Panc1 (cell line): ENCODE measurements at regions not wholly inside any gene's neighbourhood (a gene's known extent, or its start where the extent isn't known, plus 50 kb on each side); places are given as distances from the start of the nearest gene placed in this dataset.

Source experiments
- ATAC-seq: fragments of 200-7000 bp; cut with Tn5 transposase; 2 replicates; pipeline ENCODE4 v1.9.1; 2020; ENCODE audit warnings: mild to moderate bottlenecking, moderate library complexity
- BruUV-seq: library from RNA; stranded (reverse); fragments of 400-500 nt; replicated peaks from 2 replicates; lab custom pipeline; 2021; lab: Mats Ljungman, UMichigan
- CTCF ChIA-PET: fragments of 300-600 bp; sonication (Branson Sonifier 250); formaldehyde crosslinking; loops from one replicate; lab custom pipeline; 2022; ENCODE audit warnings: antibody characterized with exemption; lab: Charles Lee
- POLR2A ChIA-PET: fragments of 300-600 bp; sonication (Branson Sonifier 250); formaldehyde crosslinking; loops from one replicate; lab custom pipeline; 2022; ENCODE audit warnings: antibody characterized with exemption; lab: Charles Lee
- DNase-seq: peaks from one replicate; pipeline ENCODE4 v3.0.0-alpha.2; 2010; ENCODE audit warnings: low read depth, low spot score
- H3K27ac ChIP-seq: 2 replicates; pipeline ENCODE4 v1.5.1; 2011; ENCODE audit warnings: mild to moderate bottlenecking, low read length, inconsistent platforms
- H3K27me3 ChIP-seq: fragments of 200-500 bp; sonication (Bioruptor generic); 2 replicates; pipeline ENCODE4 v1.6.0; 2014; ENCODE audit warnings: low read length, inconsistent platforms; ENCODE audit not compliant: control insufficient read depth, insufficient read depth
- H3K36me3 ChIP-seq: fragments of 200-500 bp; sonication (Bioruptor generic); 2 replicates; pipeline ENCODE4 v1.5.1; 2014; ENCODE audit warnings: inconsistent platforms, mild to moderate bottlenecking, low read length, moderate library complexity; ENCODE audit not compliant: control insufficient read depth, insufficient read depth
- H3K4me1 ChIP-seq: 2 replicates; pipeline ENCODE4 v1.5.1; 2011; ENCODE audit warnings: inconsistent platforms, mild to moderate bottlenecking, low read length, moderate library complexity; ENCODE audit not compliant: control insufficient read depth, insufficient read depth
- H3K4me3 ChIP-seq, 2 experiments: 2 replicates each; pipeline ENCODE4 v1.5.1; 2011 to 2012; ENCODE audit warnings: low read depth in 2 of 2, low read length in 2 of 2, mild to moderate bottlenecking in 2 of 2, inconsistent platforms in 1 of 2, moderate library complexity in 1 of 2
- H3K9me3 ChIP-seq: fragments of 200-500 bp; sonication (Bioruptor generic); 2 replicates; pipeline ENCODE4 v1.5.1; 2014; ENCODE audit warnings: low read depth, mild to moderate bottlenecking, inconsistent platforms, low read length, moderate library complexity; ENCODE audit not compliant: control insufficient read depth, insufficient read depth
- POLR2AphosphoS5 ChIP-seq: IDR thresholded peaks from 2 replicates; pipeline ENCODE4 v1.6.1; 2012; ENCODE audit warnings: mild to moderate bottlenecking, low read depth, low read length, moderate library complexity
- SIN3A ChIP-seq: IDR thresholded peaks from 2 replicates; pipeline ENCODE4 v1.6.1; 2012; ENCODE audit warnings: low read depth, mild to moderate bottlenecking, low read length, moderate library complexity, borderline replicate concordance; ENCODE audit not compliant: insufficient read depth
- TCF7L2 ChIP-seq: IDR thresholded peaks from 2 replicates; pipeline ENCODE4 v1.6.1; 2011; ENCODE audit warnings: mild to moderate bottlenecking, low read depth, low read length, inconsistent platforms
- in situ Hi-C: cut with HindIII; loops from 2 replicates; pipeline ENCODE4 v1.10.0; 2016; ENCODE audit warnings: low sequenced_read_pairs, low pct_unique_long_range_greater_than_20kb
- intact Hi-C: fragments of 100-400 bp; cut with micrococcal nuclease; formaldehyde crosslinking; loops from one replicate; pipeline ENCODE4 v1.10.0; 2022; ENCODE audit not compliant: unreplicated experiment
- TF ChIP-seq, protein P1 (sequence below): fragments of 450-650 bp; IDR thresholded peaks from 2 replicates; pipeline ENCODE4 v1.5.1; 2017; ENCODE audit warnings: mild to moderate bottlenecking
- TF ChIP-seq, protein P2 (sequence below), 2 experiments: IDR thresholded peaks; 2 replicates each; pipeline ENCODE4 v1.6.1; 2011 to 2012; ENCODE audit warnings: low read depth in 2 of 2, control low read depth in 1 of 2, low read length in 1 of 2, mild to moderate bottlenecking in 1 of 2, moderate library complexity in 1 of 2; ENCODE audit not compliant: insufficient read depth in 1 of 2

DNA sequence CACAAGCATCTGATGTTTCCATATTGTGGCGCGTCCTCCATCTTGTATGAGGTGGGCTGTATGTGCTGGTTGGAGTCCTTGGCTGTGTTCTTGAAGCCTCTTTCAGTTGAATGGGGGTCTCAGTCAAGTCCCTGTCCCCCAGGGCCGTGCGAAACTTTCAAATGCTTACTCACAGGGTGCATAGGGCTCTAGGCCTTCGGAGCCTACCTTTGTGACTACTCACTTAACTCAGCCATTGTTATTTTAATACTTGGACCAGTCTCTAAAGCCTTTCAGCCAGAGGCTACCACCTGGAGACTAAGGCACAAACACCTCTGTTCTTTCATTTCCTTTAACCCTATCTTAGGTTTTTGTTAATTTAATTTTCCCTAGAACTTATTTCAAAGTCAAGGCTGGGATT lies 785.9 kb downstream of the GATA3 start:
- no peaks in the 10 kb centered on the region for H3K4me1 ChIP-seq
- ChIA-PET CTCF (no interaction called here), POLR2A (no interaction called here)
- TF ChIP-seq POLR2AphosphoS5 (no peak), SIN3A (no peak)
- TF ChIP-seq, protein P1, sequence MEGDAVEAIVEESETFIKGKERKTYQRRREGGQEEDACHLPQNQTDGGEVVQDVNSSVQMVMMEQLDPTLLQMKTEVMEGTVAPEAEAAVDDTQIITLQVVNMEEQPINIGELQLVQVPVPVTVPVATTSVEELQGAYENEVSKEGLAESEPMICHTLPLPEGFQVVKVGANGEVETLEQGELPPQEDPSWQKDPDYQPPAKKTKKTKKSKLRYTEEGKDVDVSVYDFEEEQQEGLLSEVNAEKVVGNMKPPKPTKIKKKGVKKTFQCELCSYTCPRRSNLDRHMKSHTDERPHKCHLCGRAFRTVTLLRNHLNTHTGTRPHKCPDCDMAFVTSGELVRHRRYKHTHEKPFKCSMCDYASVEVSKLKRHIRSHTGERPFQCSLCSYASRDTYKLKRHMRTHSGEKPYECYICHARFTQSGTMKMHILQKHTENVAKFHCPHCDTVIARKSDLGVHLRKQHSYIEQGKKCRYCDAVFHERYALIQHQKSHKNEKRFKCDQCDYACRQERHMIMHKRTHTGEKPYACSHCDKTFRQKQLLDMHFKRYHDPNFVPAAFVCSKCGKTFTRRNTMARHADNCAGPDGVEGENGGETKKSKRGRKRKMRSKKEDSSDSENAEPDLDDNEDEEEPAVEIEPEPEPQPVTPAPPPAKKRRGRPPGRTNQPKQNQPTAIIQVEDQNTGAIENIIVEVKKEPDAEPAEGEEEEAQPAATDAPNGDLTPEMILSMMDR = no peak
- H3K36me3 ChIP-seq = no peaks in the 10 kb centered on the region
- H3K4me3 ChIP-seq = no peak overlapping the region
- no peaks in the 10 kb centered on the region for H3K9me3 ChIP-seq
- intact Hi-C loops (no loop called here), in situ Hi-C loops (no loop called here)
- DNase-seq (no peak), ATAC-seq (no peak)
- H3K27ac ChIP-seq = no peak overlapping the region
- H3K27me3 ChIP-seq = no peaks in the 10 kb centered on the region
- BruUV-seq = no TSS peak

DNA sequence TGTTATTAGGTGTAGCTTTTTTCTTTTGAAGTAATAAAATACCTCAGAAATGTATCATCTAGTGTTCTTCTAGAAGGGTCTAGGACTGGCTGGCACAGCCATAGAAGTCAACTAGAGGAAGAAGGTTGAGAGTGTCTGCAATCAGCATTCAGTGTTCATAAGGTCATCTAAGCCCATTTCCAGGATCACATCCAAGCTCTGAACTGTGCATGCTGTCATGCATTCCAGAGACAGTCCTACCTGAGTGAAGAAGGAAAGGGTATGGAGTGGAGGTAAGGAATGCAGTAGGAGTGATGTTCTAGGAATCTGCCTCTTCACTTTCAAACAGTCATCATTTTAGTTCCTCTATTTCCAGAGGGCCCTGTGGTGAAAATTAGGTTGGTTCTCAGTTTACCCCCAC lies 789.7 kb downstream of the GATA3 start:
- H3K4me3 ChIP-seq = no peak overlapping the region
- H3K9me3 ChIP-seq = no peaks in the 10 kb centered on the region
- DNase-seq (no peak), ATAC-seq (no peak)
- H3K27me3 ChIP-seq = no peaks in the 10 kb centered on the region
- BruUV-seq = no TSS peak
- no peak overlapping the region for H3K27ac ChIP-seq
- intact Hi-C loops (no loop called here), in situ Hi-C loops (no loop called here)
- CTCF ChIA-PET = no interaction called here
- H3K36me3 ChIP-seq = no peaks in the 10 kb centered on the region
- POLR2A ChIA-PET = no interaction called here
- no peaks in the 10 kb centered on the region for H3K4me1 ChIP-seq
- TF ChIP-seq SIN3A = no peak
- TF ChIP-seq, protein P2, sequence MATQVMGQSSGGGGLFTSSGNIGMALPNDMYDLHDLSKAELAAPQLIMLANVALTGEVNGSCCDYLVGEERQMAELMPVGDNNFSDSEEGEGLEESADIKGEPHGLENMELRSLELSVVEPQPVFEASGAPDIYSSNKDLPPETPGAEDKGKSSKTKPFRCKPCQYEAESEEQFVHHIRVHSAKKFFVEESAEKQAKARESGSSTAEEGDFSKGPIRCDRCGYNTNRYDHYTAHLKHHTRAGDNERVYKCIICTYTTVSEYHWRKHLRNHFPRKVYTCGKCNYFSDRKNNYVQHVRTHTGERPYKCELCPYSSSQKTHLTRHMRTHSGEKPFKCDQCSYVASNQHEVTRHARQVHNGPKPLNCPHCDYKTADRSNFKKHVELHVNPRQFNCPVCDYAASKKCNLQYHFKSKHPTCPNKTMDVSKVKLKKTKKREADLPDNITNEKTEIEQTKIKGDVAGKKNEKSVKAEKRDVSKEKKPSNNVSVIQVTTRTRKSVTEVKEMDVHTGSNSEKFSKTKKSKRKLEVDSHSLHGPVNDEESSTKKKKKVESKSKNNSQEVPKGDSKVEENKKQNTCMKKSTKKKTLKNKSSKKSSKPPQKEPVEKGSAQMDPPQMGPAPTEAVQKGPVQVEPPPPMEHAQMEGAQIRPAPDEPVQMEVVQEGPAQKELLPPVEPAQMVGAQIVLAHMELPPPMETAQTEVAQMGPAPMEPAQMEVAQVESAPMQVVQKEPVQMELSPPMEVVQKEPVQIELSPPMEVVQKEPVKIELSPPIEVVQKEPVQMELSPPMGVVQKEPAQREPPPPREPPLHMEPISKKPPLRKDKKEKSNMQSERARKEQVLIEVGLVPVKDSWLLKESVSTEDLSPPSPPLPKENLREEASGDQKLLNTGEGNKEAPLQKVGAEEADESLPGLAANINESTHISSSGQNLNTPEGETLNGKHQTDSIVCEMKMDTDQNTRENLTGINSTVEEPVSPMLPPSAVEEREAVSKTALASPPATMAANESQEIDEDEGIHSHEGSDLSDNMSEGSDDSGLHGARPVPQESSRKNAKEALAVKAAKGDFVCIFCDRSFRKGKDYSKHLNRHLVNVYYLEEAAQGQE (IDR thresholded peaks at IDR 0.05; ENCODE audit: insufficient read depth in 1 of 2, low read depth in 2 of 2, low read length in 1 of 2) = no peak
- no peak for TF ChIP-seq TCF7L2
- no peak for TF ChIP-seq POLR2AphosphoS5
- TF ChIP-seq, protein P1 = no peak

DNA sequence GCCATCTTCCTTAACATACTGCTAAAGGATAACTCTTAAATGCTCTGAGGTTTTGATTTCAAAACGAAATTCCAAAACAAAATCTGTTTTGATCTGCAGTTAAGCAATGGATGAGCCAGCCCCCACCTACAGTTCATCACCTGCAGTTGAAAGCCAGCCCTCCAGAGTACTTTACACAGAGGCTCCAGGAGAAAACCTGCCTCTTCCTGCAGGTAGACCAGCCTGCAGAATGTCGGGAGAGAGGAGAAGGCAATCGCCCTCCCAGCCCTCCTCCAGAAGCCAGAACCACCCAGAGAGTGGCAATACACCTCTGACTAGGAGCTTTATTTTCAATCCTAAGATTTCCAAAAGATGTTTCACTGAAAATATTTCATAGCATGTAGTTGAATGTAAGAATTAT lies 798.1 kb downstream of the GATA3 start:
- ChIA-PET CTCF (no interaction called here), POLR2A (no interaction called here)
- no TSS peak for BruUV-seq
- no peaks in the 10 kb centered on the region for H3K27me3 ChIP-seq
- TF ChIP-seq SIN3A (no peak), TCF7L2 (no peak), POLR2AphosphoS5 (no peak)
- TF ChIP-seq, protein P2 (IDR thresholded peaks at IDR 0.05; ENCODE audit: insufficient read depth in 1 of 2, low read depth in 2 of 2, low read length in 1 of 2) = no peak
- TF ChIP-seq, protein P1 = no peak
- DNase-seq = no peak
- H3K9me3 ChIP-seq = no peaks in the 10 kb centered on the region
- no peaks in the 10 kb centered on the region for H3K36me3 ChIP-seq
- no peak overlapping the region for H3K27ac ChIP-seq
- ATAC-seq = no peak
- H3K4me1 ChIP-seq = no peaks in the 10 kb centered on the region
- H3K4me3 ChIP-seq = no peak overlapping the region
- intact Hi-C loops = no loop called here
- in situ Hi-C loops = no loop called here
